ENCODE measurements at regions not wholly inside any gene's neighbourhood (a gene's known extent, or its start where the extent isn't known, plus 50 kb on each side); places are given as distances from the start of the nearest gene placed in this dataset.

GRCh38 chr13:22081430-22081829 lies 410.6 kb downstream of the FGF9 start:
- TF ChIP-seq, protein P1, sequence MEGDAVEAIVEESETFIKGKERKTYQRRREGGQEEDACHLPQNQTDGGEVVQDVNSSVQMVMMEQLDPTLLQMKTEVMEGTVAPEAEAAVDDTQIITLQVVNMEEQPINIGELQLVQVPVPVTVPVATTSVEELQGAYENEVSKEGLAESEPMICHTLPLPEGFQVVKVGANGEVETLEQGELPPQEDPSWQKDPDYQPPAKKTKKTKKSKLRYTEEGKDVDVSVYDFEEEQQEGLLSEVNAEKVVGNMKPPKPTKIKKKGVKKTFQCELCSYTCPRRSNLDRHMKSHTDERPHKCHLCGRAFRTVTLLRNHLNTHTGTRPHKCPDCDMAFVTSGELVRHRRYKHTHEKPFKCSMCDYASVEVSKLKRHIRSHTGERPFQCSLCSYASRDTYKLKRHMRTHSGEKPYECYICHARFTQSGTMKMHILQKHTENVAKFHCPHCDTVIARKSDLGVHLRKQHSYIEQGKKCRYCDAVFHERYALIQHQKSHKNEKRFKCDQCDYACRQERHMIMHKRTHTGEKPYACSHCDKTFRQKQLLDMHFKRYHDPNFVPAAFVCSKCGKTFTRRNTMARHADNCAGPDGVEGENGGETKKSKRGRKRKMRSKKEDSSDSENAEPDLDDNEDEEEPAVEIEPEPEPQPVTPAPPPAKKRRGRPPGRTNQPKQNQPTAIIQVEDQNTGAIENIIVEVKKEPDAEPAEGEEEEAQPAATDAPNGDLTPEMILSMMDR (IDR thresholded peaks at IDR 0.05; ENCODE audit: insufficient read depth, low read depth, low read length) = no peak
- no peak for TF ChIP-seq EZH2 (IDR thresholded peaks at IDR 0.05; ENCODE audit: insufficient read depth, low read length)
